PC-3 (cell line): ENCODE measurements at regions not wholly inside any gene's neighbourhood (a gene's known extent, or its start where the extent isn't known, plus 50 kb on each side); places are given as distances from the start of the nearest gene placed in this dataset.

Experiments used
- CTCF ChIP-seq: fragments of 300-600 bp; sonication (generic); conservative IDR thresholded peaks from 2 replicates; pipeline ENCODE4 v1.5.1; 2017; ENCODE audit warnings: antibody characterized with exemption, low read depth, mild to moderate bottlenecking, low read length
- EZH2phosphoT487 ChIP-seq: fragments of 300-600 bp; sonication (generic); IDR thresholded peaks from 2 replicates; pipeline ENCODE4 v1.6.1; 2018; ENCODE audit warnings: mild to moderate bottlenecking, antibody characterized with exemption, low read length, borderline replicate concordance

- no peak for TF ChIP-seq CTCF
- no peak for TF ChIP-seq EZH2phosphoT487
Observed at GRCh38 chr5:38670066-38670465, 113.6 kb upstream of the LIFR start.
